Mesendoderm (in vitro differentiated cells): ENCODE measurements at regions not wholly inside any gene's neighbourhood (a gene's known extent, or its start where the extent isn't known, plus 50 kb on each side); places are given as distances from the start of the nearest gene placed in this dataset.

ENCODE experiments used
- DNase-seq: peaks from one replicate; pipeline ENCODE4 v3.0.0; 2013
- H2AK5ac ChIP-seq: 2 replicates; pipeline ENCODE4 v1.6.1; 2013; ENCODE audit warnings: low read length, inconsistent platforms
- H2BK120ac ChIP-seq: 2 replicates; pipeline ENCODE4 v1.6.1; 2013; ENCODE audit warnings: low read depth, mild to moderate bottlenecking, low read length, moderate library complexity, mixed read lengths
- H2BK15ac ChIP-seq: replicated peaks from 2 replicates; pipeline ENCODE4 v1.6.1; 2013; ENCODE audit warnings: low read depth, mild to moderate bottlenecking, moderate library complexity
- H2BK5ac ChIP-seq: 2 replicates; pipeline ENCODE4 v1.6.1; 2013; ENCODE audit warnings: low read length, inconsistent platforms
- H3K18ac ChIP-seq: 2 replicates; pipeline ENCODE4 v1.6.1; 2013; ENCODE audit warnings: mild to moderate bottlenecking, low read length, mixed read lengths
- H3K23ac ChIP-seq: one replicate; pipeline ENCODE4 v1.6.1; 2013; ENCODE audit warnings: low read length
- H3K27ac ChIP-seq: 2 replicates; pipeline ENCODE4 v1.5.1; 2013; ENCODE audit warnings: low read depth, mild to moderate bottlenecking, inconsistent platforms, low read length, moderate library complexity
- H3K27me3 ChIP-seq: 2 replicates; pipeline ENCODE4 v1.6.1; 2013; ENCODE audit warnings: low read length, control low read depth, mild to moderate bottlenecking, inconsistent platforms; ENCODE audit not compliant: insufficient read depth, poor library complexity
- H3K36me3 ChIP-seq: 2 replicates; pipeline ENCODE4 v1.6.1; 2013; ENCODE audit warnings: low read length, inconsistent platforms; ENCODE audit not compliant: control insufficient read depth, insufficient read depth
- H3K4ac ChIP-seq: one replicate; pipeline ENCODE4 v1.6.1; 2013; ENCODE audit warnings: low read depth, mild to moderate bottlenecking, low read length, moderate library complexity
- H3K4me1 ChIP-seq: 2 replicates; pipeline ENCODE4 v1.6.1; 2013; ENCODE audit warnings: low read depth, low read length, inconsistent platforms; ENCODE audit not compliant: control insufficient read depth
- H3K4me2 ChIP-seq: 2 replicates; pipeline ENCODE4 v1.6.1; 2013; ENCODE audit warnings: low read length
- H3K4me3 ChIP-seq: 2 replicates; pipeline ENCODE4 v1.5.1; 2013; ENCODE audit warnings: mild to moderate bottlenecking, low read length
- H3K56ac ChIP-seq: one replicate; pipeline ENCODE4 v1.6.1; 2013; ENCODE audit warnings: low read length
- H3K79me1 ChIP-seq: 2 replicates; pipeline ENCODE4 v1.6.1; 2013; ENCODE audit warnings: low read length, inconsistent platforms
- H3K79me2 ChIP-seq: 2 replicates; pipeline ENCODE4 v1.6.1; 2013; ENCODE audit warnings: mild to moderate bottlenecking, low read length; ENCODE audit not compliant: control insufficient read depth, insufficient read depth
- H3K9ac ChIP-seq: 2 replicates; pipeline ENCODE4 v1.6.1; 2013; ENCODE audit warnings: low read length, inconsistent platforms
- H4K5ac ChIP-seq: one replicate; pipeline ENCODE4 v1.6.1; 2013; ENCODE audit warnings: low read length
- H4K8ac ChIP-seq: one replicate; pipeline ENCODE4 v1.6.1; 2013; ENCODE audit warnings: low read depth, mild to moderate bottlenecking, control low read depth, low read length, moderate library complexity
- WGBS: extraction: QIAGEN DNeasy Blood & Tissue Kit; methylation state at CpG from one replicate; pipeline ENCODE4 v1.1.7; 2013; ENCODE audit warnings: low lambda C conversion rate, missing lambda C conversion rate; ENCODE audit not compliant: insufficient coverage; ENCODE audit errors: extremely low coverage; 5-methylcytosine and 5-hydroxymethylcytosine counted together

DNA sequence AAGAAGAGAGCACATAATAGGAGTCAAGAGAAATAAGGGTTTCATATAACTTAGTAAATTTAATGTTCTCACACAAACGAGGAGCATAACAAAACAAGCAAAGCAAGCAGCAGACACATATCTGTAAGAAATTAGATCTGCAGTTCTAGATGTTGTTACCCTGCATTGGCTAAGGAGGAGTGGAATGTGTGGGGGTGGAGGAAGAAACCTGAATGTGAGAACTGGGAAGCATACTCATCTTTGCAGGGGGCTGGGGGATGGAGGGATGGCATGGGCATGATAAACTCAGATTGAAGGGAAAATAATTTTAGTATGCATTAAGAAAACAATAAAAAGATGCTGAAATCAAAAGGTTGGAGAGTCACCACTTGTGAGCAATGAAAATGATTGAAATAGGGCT is 255.0 kb downstream of the LIG4 start:
- Histone ChIP-seq H3K27ac (no peak overlapping the region), H3K4me1 (no peaks in the 10 kb centered on the region), H3K18ac (no peak overlapping the region), H3K56ac (no peak overlapping the region), H3K9ac (no peak overlapping the region), H3K79me2 (no peaks in the 10 kb centered on the region), H3K4me3 (no peak overlapping the region), H2AK5ac (no peak overlapping the region), H2BK5ac (no peak overlapping the region), H3K4me2 (no peak overlapping the region), H4K8ac (no peak overlapping the region), H2BK120ac (no peak overlapping the region), H4K5ac (no peak overlapping the region), H3K27me3 (no peaks in the 10 kb centered on the region), H2BK15ac (no peak overlapping the region), H3K36me3 (no peaks in the 10 kb centered on the region), H3K79me1 (no peaks in the 10 kb centered on the region), H3K23ac (no peak overlapping the region), H3K4ac (no peak overlapping the region)
- DNase-seq, result peak; percentile 51
- no CpG with 5 or more reads among the region's 1 CpG for WGBS

DNA sequence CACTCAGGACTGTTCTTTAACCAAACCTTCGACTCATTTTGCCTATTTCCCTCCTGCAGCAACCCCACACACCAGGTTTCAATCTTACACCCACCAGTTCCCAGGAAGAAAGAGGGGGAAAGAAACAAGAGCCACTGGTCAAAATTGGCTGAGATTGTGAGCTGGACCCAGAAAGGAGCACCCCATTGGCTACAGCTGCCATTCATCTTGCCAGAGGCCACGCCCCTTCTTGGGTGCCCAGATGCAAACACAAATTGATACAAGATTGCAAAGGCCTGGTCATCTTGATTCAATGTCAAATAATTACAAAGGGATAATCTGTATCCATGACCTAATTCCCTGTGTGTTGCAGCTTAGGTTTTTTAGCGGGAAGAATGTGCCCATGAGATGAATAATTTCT is 258.4 kb downstream of the LIG4 start:
- H3K27ac ChIP-seq, result no peak overlapping the region
- no peak overlapping the region for H2AK5ac ChIP-seq
- no peaks in the 10 kb centered on the region for H3K27me3 ChIP-seq
- H4K8ac ChIP-seq, result no peak overlapping the region
- no peak overlapping the region for H3K9ac ChIP-seq
- no peak overlapping the region for H3K4me3 ChIP-seq
- no CpG with 5 or more reads among the region's 3 CpGs for WGBS
- no peak overlapping the region for H2BK15ac ChIP-seq
- no peak for DNase-seq
- H3K79me1 ChIP-seq, result no peaks in the 10 kb centered on the region
- no peak overlapping the region for H4K5ac ChIP-seq
- H2BK5ac ChIP-seq, result no peak overlapping the region
- no peak overlapping the region for H3K56ac ChIP-seq
- no peak overlapping the region for H3K4ac ChIP-seq
- no peaks in the 10 kb centered on the region for H3K36me3 ChIP-seq
- no peaks in the 10 kb centered on the region for H3K4me1 ChIP-seq
- H2BK120ac ChIP-seq, result no peak overlapping the region
- H3K79me2 ChIP-seq, result no peaks in the 10 kb centered on the region
- no peak overlapping the region for H3K18ac ChIP-seq
- no peak overlapping the region for H3K23ac ChIP-seq
- no peak overlapping the region for H3K4me2 ChIP-seq

DNA sequence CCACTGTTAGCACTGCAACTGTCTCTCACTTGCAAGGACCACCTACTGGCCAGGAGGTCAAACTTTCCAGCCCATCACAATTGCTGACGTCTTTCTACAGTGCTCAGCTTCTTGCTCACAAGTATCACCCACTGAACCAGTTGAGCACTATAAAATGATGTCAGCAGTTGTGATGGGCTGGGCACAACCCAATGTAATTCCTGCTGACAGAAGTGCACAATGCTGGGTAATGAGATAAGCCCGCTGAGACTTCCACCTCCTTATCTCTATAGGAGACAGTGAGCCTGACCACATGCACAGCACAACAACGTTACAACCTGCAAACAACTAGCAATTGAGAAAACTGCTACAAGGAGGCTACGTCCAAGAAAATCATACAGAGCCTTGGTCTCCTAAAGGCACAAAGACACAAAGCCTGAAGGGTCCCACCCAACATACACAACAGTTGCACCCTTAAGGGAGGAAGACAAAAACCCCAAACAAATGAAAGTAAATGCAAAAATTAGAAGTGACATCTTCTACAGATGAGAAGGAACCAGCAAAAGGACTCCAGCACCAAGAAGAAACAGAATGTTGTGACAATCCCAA is 273.2 kb downstream of the LIG4 start:
- H3K27ac ChIP-seq, result no peak overlapping the region
- H3K79me1 ChIP-seq, result no peaks in the 10 kb centered on the region
- H3K79me2 ChIP-seq, result no peaks in the 10 kb centered on the region
- H4K5ac ChIP-seq, result no peak overlapping the region
- H3K56ac ChIP-seq, result no peak overlapping the region
- H3K4ac ChIP-seq, result no peak overlapping the region
- no peak overlapping the region for H3K23ac ChIP-seq
- H2BK120ac ChIP-seq, result no peak overlapping the region
- no peak overlapping the region for H3K18ac ChIP-seq
- no peak overlapping the region for H3K4me2 ChIP-seq
- H3K36me3 ChIP-seq, result no peaks in the 10 kb centered on the region
- no CpG with 5 or more reads among the region's 4 CpGs for WGBS
- no peak overlapping the region for H2BK15ac ChIP-seq
- peak; percentile 17 for DNase-seq
- H4K8ac ChIP-seq, result no peak overlapping the region
- H3K4me1 ChIP-seq, result no peaks in the 10 kb centered on the region
- no peak overlapping the region for H3K4me3 ChIP-seq
- no peak overlapping the region for H3K9ac ChIP-seq
- no peak overlapping the region for H2AK5ac ChIP-seq
- no peaks in the 10 kb centered on the region for H3K27me3 ChIP-seq
- H2BK5ac ChIP-seq, result no peak overlapping the region

DNA sequence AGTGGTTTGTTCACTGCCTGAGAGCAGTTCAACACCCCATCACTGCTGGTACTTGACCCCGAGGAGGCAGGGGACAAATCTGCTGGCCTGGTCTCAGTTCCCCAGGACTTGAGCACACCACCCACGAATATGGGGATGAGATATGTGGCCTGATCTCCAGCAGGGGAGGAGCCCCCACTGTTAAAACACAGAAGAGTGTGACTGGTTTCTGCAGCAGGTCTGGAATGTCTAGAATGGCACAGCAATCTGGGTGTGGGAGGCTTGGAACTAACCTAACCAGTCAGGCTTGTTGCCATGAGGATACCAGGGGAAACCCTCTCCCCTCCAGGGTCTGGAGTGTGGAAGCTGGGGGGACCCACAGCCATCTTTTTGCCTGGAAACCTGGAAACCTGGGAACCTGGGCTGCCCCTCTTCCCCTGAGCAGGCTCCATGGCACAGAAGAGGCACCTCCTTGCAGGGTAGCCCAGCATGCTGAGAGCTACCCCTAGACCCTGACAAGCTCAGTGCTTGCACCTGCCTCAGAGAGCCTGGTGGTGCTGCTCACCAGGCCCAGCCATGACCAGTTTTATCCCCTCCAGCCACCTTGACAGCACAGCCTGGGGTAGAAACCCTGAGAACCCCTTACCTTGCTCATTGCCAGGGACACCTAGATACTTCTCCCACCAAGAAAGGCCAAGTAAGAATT is 273.8 kb downstream of the LIG4 start:
- Histone ChIP-seq H2BK120ac (no peak overlapping the region), H3K27ac (no peak overlapping the region), H2BK5ac (no peak overlapping the region), H3K36me3 (no peaks in the 10 kb centered on the region), H3K79me1 (no peaks in the 10 kb centered on the region), H3K27me3 (no peaks in the 10 kb centered on the region), H2BK15ac (no peak overlapping the region), H3K9ac (no peak overlapping the region), H3K4me1 (no peaks in the 10 kb centered on the region), H4K8ac (no peak overlapping the region), H3K18ac (no peak overlapping the region), H3K4me2 (no peak overlapping the region), H3K4ac (no peak overlapping the region), H3K79me2 (no peaks in the 10 kb centered on the region), H4K5ac (no peak overlapping the region), H3K23ac (no peak overlapping the region), H3K56ac (no peak overlapping the region), H2AK5ac (no peak overlapping the region), H3K4me3 (no peak overlapping the region)
- DNase-seq, result peak; percentile 36
- WGBS, result no CpG with 5 or more reads among the region's 2 CpGs

DNA sequence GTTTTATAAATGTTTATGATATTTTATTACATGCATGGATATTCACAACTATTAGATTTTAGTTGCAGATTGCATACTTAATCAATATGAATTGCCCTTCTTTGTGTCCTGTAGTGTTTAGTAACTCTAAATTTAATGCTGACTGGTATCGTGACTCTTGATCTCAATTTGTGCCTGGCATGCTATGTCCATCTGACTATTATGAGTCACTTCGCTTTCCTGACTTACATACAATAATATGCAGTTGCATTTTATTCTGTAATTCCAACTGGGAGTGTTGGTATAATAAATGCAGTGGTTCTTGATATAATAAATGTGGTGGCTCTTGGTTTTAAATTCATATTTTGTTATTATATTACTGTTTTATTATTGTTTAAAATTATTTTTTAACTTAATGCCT is 277.5 kb downstream of the LIG4 start:
- H2AK5ac ChIP-seq, result no peak overlapping the region

DNA sequence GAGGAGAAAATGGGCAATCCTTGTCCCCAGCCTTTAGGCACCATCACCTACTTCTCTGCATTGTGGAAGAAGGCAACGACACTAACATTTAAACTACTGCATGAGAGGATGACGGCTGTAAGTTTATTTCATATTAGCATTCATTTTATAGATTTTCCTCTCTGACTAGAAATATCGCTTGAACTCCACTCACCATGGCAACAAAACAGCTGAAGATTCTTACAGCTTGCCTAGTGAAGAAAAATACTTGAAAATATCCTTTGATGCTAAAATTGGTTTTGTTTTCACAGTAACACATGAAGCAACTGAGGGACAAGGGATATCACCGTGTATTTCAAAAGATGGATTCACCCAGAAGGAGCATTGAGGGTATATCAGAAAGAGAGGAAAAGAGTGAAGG is 284.3 kb downstream of the LIG4 start:
- no peak overlapping the region for H2BK15ac ChIP-seq
- H3K56ac ChIP-seq, result no peak overlapping the region
- H3K4me2 ChIP-seq, result no peak overlapping the region
- no peak overlapping the region for H2BK120ac ChIP-seq
- DNase-seq, result no peak
- no CpG with 5 or more reads among the region's 4 CpGs for WGBS
- H3K27ac ChIP-seq, result no peak overlapping the region
- H3K27me3 ChIP-seq, result no peaks in the 10 kb centered on the region
- H4K5ac ChIP-seq, result no peak overlapping the region
- H3K23ac ChIP-seq, result no peak overlapping the region
- no peak overlapping the region for H4K8ac ChIP-seq
- H3K79me2 ChIP-seq, result no peaks in the 10 kb centered on the region
- no peaks in the 10 kb centered on the region for H3K4me1 ChIP-seq
- H3K36me3 ChIP-seq, result no peaks in the 10 kb centered on the region
- H3K9ac ChIP-seq, result no peak overlapping the region
- H3K4me3 ChIP-seq, result no peak overlapping the region
- no peak overlapping the region for H2AK5ac ChIP-seq
- no peak overlapping the region for H3K4ac ChIP-seq
- H2BK5ac ChIP-seq, result no peak overlapping the region
- no peak overlapping the region for H3K18ac ChIP-seq
- H3K79me1 ChIP-seq, result no peaks in the 10 kb centered on the region

More for the DNA sequence above, 277.5 kb downstream of the LIG4 start:
- Histone ChIP-seq H3K56ac (no peak overlapping the region), H4K5ac (no peak overlapping the region), H3K9ac (no peak overlapping the region), H3K18ac (no peak overlapping the region), H3K27ac (no peak overlapping the region), H3K4ac (no peak overlapping the region), H3K79me1 (no peaks in the 10 kb centered on the region), H3K23ac (no peak overlapping the region), H3K36me3 (no peaks in the 10 kb centered on the region), H2BK15ac (no peak overlapping the region), H2BK120ac (no peak overlapping the region), H3K4me2 (no peak overlapping the region), H2BK5ac (no peak overlapping the region), H4K8ac (no peak overlapping the region), H3K27me3 (no peaks in the 10 kb centered on the region), H3K4me1 (no peaks in the 10 kb centered on the region), H3K79me2 (no peaks in the 10 kb centered on the region), H3K4me3 (no peak overlapping the region)
- WGBS, result no CpG with 5 or more reads among the region's 2 CpGs
- DNase-seq, result no peak
